Urinary bladder (tissue), 3 donors: ENCODE measurements at regions not wholly inside any gene's neighbourhood (a gene's known extent, or its start where the extent isn't known, plus 50 kb on each side); places are given as distances from the start of the nearest gene placed in this dataset.
"Not testable (repeated sequence)": the region's sequence is repeated elsewhere in the genome, so short reads cannot be mapped to it uniquely, and the experiment has no call there.

Experiments used
- DNase-seq: peaks from one replicate; pipeline ENCODE4 v3.0.0-alpha.2; 2015; ENCODE audit errors: extremely low spot score
- H3K27ac ChIP-seq: one replicate; pipeline ENCODE4 v1.5.1; 2013; ENCODE audit warnings: low read depth, mild to moderate bottlenecking, moderate library complexity
- H3K36me3 ChIP-seq: one replicate; pipeline ENCODE4 v1.6.1; 2013; ENCODE audit warnings: mild to moderate bottlenecking, moderate library complexity; ENCODE audit not compliant: insufficient read depth
- H3K4me1 ChIP-seq: one replicate; pipeline ENCODE4 v1.6.1; 2013; ENCODE audit warnings: mild to moderate bottlenecking, moderate library complexity; ENCODE audit not compliant: insufficient read depth
- H3K4me3 ChIP-seq: one replicate; pipeline ENCODE4 v1.5.1; 2013; ENCODE audit warnings: low read depth, low read length
- WGBS: extraction: QIAGEN DNeasy Blood & Tissue Kit; methylation state at CpG from one replicate; pipeline ENCODE4 v1.1.7; 2013; 5-methylcytosine and 5-hydroxymethylcytosine counted together
- donor health status: healthy with polysubstance abuse.
- donor health status: healthy.

- WGBS, result 87% methylated on average over 35 of the region's 35 CpGs
- not testable (repeated sequence) for DNase-seq, H3K4me1 ChIP-seq, H3K36me3 ChIP-seq, H3K4me3 ChIP-seq, H3K27ac ChIP-seq
Measured at GRCh38 chr16:29253716-29254590, 152.6 kb downstream of the NPIPB11 start.

DNA sequence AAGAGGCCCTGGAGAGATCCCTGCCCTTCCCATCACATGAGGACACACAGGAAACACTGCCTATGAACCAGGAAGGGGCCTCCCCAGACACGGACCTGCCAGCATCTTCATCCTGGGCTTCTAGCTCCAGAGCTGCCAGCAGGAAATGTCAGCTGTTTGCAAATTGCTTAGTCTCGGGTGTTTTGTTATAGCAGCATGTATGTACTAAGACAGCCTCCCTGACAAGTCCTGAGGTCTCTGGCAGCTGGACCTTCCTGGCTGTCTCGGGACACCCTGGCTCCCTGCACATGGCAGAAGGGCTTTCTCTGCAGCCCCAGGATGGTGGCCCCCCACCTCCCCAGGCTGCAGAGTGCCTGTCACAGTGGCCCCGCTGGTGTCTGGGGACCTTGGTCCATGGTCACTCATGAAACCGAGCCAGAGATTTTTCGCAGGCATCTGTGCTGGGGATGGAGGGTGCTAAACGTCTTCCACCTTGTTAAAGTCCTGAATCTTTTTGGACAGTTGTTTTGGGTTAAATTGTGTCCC lies 153.4 kb downstream of the NPIPB11 start:
- DNase-seq, H3K27ac ChIP-seq, H3K36me3 ChIP-seq, H3K4me3 ChIP-seq, H3K4me1 ChIP-seq: not testable (repeated sequence)
- whole genome bisulfite sequencing, result 94% methylated on average over 7 of the region's 7 CpGs

DNA sequence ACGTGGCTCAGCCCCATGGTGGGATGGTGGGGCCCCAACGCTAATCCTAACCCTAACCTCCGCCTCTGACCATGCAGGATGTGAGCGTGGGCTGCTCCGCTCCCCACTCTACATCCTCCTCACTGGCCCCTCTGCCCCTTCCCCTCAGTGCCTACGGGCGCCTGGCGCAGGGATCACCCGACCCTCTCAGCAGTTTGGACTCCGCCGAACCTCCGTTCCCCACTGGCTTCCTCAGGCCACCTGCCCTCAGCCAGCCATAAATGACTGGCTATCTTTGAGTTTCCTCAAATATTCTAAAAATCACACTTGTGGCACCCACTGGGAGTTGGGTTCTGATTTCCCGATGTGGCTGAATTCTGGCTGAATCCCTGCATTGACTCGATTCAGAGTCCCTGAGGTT lies 154.2 kb downstream of the NPIPB11 start:
- H3K27ac ChIP-seq, H3K4me1 ChIP-seq, H3K36me3 ChIP-seq, DNase-seq, H3K4me3 ChIP-seq: not testable (repeated sequence)
- 95% methylated on average over 14 of the region's 14 CpGs for WGBS

DNA sequence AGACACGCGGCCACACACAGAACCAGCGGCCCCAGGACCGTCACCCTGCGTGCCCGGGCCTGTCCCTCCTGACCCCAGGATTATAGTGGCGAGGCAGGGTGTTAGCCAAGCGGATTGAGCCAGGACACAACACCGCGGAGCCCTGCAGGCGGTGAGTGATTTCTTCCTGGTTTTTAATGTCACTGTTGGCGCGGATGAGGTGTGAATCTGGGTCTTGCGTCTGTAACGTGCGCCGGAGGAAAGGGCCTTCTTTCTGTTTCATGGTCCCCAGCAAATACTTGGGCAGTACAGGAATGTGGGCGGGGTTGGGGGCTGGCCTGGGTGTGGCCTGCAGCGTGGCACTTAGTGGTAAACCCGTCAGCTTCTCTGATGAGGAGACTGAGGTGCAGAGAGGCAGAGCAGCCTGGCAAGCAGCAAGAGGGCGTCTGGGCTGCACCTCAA lies 154.9 kb downstream of the NPIPB11 start:
- H3K4me3 ChIP-seq, H3K4me1 ChIP-seq, H3K27ac ChIP-seq, H3K36me3 ChIP-seq, DNase-seq: not testable (repeated sequence)
- WGBS, result 60% methylated on average over 21 of the region's 21 CpGs

DNA sequence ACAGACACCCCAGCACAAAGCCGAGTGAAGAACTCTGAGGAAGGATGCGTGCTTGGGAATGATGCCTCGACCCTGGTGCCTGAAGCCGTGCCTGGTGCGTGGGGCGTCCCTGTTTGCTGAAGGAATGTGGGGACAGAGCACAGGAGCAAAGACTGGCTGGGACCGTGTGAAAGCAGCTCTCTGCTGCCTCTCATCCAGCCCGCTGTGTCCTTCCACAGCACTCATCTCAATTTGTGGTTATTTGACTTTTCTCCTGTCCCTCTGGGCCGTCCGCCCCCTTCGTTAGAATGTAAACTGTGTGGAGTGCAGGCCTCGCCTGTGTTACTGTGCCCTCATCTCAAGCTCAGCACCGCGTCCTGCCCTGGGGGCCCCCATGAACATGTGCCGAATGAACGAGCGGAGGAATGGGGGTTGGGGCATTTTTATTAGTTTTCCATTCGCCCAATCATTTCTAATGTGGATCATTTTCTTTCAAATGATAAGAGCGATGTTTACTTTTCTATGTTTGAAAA lies 155.5 kb downstream of the NPIPB11 start:
- DNase-seq, H3K27ac ChIP-seq: not testable (repeated sequence)

DNA sequence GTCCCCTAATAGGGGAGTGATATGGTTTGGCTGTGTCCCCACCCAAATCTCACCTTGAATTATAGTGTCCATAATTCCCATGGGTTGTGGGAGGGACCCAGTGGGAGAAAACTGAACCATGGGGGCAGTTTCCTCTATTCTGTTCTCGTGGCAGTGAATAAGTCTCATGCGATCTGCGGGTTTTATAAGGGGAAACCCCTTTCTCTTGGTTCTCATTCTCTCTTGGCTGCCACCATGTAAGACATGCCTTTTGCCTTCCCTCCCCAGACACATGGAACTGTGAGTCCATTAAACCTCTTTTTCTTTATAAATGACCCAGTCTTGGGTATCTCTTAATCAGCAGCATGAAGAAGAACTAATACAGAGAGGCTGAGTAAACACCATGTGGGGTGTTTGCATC lies 156.0 kb downstream of the NPIPB11 start:
- not testable (repeated sequence) for H3K27ac ChIP-seq, H3K4me1 ChIP-seq, DNase-seq, H3K4me3 ChIP-seq, H3K36me3 ChIP-seq
- 90% methylated on average over 3 of the region's 3 CpGs for WGBS

More for the DNA sequence above, 155.5 kb downstream of the NPIPB11 start:
- not testable (repeated sequence) for H3K36me3 ChIP-seq, H3K4me1 ChIP-seq, H3K4me3 ChIP-seq
- 61% methylated on average over 14 of the region's 19 CpGs for WGBS

GRCh38 chr16:29248940-29249318 lies 157.6 kb downstream of the NPIPB11 start:
- H3K27ac ChIP-seq, H3K4me1 ChIP-seq, H3K36me3 ChIP-seq, DNase-seq, H3K4me3 ChIP-seq: not testable (repeated sequence)
- WGBS, result 70% methylated on average over 8 of the region's 8 CpGs

DNA sequence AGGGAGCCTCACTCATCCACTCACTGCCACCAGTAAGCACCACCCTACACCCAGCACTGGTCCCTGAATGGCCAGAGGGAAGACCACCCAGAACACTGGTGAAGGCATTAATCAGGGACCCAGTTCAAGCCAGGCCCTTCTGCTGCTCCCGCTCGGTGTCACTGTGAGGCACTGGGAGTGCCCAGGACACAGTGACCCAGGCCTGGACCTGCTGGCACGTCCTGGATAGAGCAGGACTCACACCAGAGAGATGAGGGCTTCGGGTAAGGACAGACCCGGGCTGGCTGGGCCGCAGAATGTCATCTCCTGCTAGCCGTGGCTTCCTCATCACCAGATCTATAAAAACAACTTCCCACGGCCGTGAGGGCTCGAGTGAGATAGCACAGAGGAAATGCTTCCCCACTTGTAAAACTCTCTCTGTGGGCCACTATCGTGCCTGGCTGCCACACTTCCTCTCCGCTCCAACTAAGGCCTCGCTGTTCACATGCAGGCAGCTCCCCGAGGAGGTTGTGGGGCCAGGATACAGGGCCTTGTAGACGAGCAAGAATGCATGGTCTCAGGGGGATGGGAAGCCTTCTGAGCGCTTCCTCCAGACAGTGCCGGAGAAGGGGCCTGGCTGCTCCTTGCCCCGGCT lies 158.1 kb downstream of the NPIPB11 start:
- DNase-seq, H3K36me3 ChIP-seq, H3K4me1 ChIP-seq, H3K4me3 ChIP-seq, H3K27ac ChIP-seq: not testable (repeated sequence)
- WGBS, result 51% methylated on average over 18 of the region's 18 CpGs

DNA sequence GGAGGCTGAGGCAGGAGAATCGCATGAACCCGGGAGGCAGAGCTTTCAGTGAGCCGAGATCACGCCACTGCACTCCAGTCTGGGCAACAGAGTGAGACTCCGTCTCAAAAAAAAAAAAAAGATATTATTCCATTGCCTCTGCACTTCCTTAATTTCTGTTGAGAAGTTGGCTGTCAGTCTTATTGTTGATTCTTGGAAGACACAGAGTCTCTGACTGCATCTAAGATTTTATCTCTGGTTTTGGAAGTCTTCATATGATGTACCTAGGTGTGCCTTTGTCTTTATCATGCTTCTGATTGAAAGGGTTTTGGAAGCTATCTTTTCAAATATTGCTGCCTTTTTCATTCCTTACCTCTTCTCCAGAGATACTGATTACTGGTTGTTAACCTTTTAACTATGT lies 160.4 kb downstream of the NPIPB11 start:
- WGBS, result 75% methylated on average over 5 of the region's 5 CpGs
- not testable (repeated sequence) for H3K4me3 ChIP-seq, H3K27ac ChIP-seq, H3K4me1 ChIP-seq, H3K36me3 ChIP-seq, DNase-seq

GRCh38 chr16:29237971-29238370 lies 168.5 kb downstream of the NPIPB11 start:
- WGBS, result 63% methylated on average over 7 of the region's 7 CpGs
- Histone ChIP-seq H3K4me3 (no peak overlapping the region), H3K36me3 (no peaks in the 10 kb centered on the region), H3K4me1 (no peaks in the 10 kb centered on the region), H3K27ac (no peak overlapping the region)
- no peak for DNase-seq

DNA sequence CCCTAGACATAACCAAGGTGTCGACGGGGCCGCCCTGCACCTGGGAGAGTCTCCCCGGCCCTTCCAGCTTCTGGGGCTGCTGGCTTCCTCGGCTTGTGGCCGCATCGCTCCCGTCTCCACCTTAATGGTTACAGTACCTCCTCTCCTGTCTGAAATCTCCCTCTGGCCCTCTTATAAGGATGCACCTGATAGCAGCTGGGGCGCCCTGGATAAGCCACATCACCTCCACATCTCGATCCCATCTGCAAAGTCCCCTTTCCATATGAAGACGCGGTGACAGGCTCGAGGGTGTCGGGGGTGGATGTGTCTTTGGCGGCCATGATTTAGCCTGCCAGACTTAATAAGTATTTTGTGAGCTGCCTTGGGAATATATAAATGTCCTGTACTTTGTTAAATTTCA lies 169.0 kb downstream of the NPIPB11 start:
- 96% methylated on average over 15 of the region's 15 CpGs for WGBS
- H3K36me3 ChIP-seq, H3K4me1 ChIP-seq, DNase-seq, H3K27ac ChIP-seq, H3K4me3 ChIP-seq: not testable (repeated sequence)

- 95% methylated on average over 30 of the region's 30 CpGs for WGBS
- DNase-seq, result not testable (repeated sequence)
Measured at GRCh38 chr16:29237023-29237422, 169.5 kb downstream of the NPIPB11 start.

GRCh38 chr16:29235836-29236370 lies 170.6 kb downstream of the NPIPB11 start:
- not testable (repeated sequence) for H3K36me3 ChIP-seq, DNase-seq

More at GRCh38 chr16:29237023-29237422, 169.5 kb downstream of the NPIPB11 start:
- not testable (repeated sequence) for H3K4me1 ChIP-seq, H3K4me3 ChIP-seq, H3K36me3 ChIP-seq, H3K27ac ChIP-seq

More at GRCh38 chr16:29235836-29236370, 170.6 kb downstream of the NPIPB11 start:
- 91% methylated on average over 16 of the region's 16 CpGs for WGBS
- not testable (repeated sequence) for H3K4me1 ChIP-seq, H3K27ac ChIP-seq, H3K4me3 ChIP-seq
